Tibial nerve (tissue), 4 donors: ENCODE measurements at regions not wholly inside any gene's neighbourhood (a gene's known extent, or its start where the extent isn't known, plus 50 kb on each side); places are given as distances from the start of the nearest gene placed in this dataset.

Experiments
- CTCF ChIP-seq, 5 experiments: fragments of 200-600 bp in 3 of 5; fragments of 450-650 bp in 2 of 5; sonication (generic) in 3 of 5; IDR thresholded peaks; one replicate each; pipeline ENCODE4 v1.5.1; 2016 to 2019; ENCODE audit warnings: antibody characterized with exemption in 5 of 5, mild to moderate bottlenecking in 3 of 5, moderate library complexity in 2 of 5
- EP300 ChIP-seq, 2 donors: sonication (generic); formaldehyde crosslinking; IDR thresholded peaks; one replicate each; pipeline ENCODE4 v1.6.1; 2017; ENCODE audit warnings: antibody characterized with exemption in 2 of 2, mild to moderate bottlenecking in 1 of 2
- POLR2A ChIP-seq, 2 donors: fragments of 450-650 bp; IDR thresholded peaks; one replicate each; pipeline ENCODE4 v1.6.1; 2017; ENCODE audit warnings: antibody characterized with exemption in 2 of 2, mild to moderate bottlenecking in 2 of 2, moderate library complexity in 2 of 2

GRCh38 chr12:103196467-103196866 lies 239.0 kb downstream of the ASCL1 start:
- TF ChIP-seq CTCF (IDR thresholded peaks at IDR 0.05) (no peak), EP300 (IDR thresholded peaks at IDR 0.05) (no peak), POLR2A (IDR thresholded peaks at IDR 0.05) (no peak)
